ENCODE measurements at regions not wholly inside any gene's neighbourhood (a gene's known extent, or its start where the extent isn't known, plus 50 kb on each side); places are given as distances from the start of the nearest gene placed in this dataset.
"Not testable (repeated sequence)": the region's sequence is repeated elsewhere in the genome, so short reads cannot be mapped to it uniquely, and the experiment has no call there.

- Histone ChIP-seq H3K4me2 (ENCODE audit: low read depth, low read length, poor library complexity, severe bottlenecking) (no peak overlapping the region), H3K79me2 (ENCODE audit: low read length) (no peaks in the 10 kb centered on the region), H3K9ac (ENCODE audit: low read length) (no peak overlapping the region), H3K9me2 (replicated peaks; ENCODE audit: insufficient read depth, low read length) (no peaks in the 10 kb centered on the region), H3K27ac (ENCODE audit: low read length) (no peak overlapping the region), H3K4me3 (ENCODE audit: low read length) (no peak overlapping the region), H4K20me1 (ENCODE audit: insufficient read depth, low read depth, low read length) (no peaks in the 10 kb centered on the region), H3K9me3 (ENCODE audit: low read length) (peaks cover 5% of the 10 kb centered on the region; the same call in 1 of the 2 replicates), H3K27me3 (ENCODE audit: low read length) (no peaks in the 10 kb centered on the region), H3K36me3 (ENCODE audit: insufficient read depth, low read length) (no peaks in the 10 kb centered on the region), H3K4me1 (ENCODE audit: low read length) (no peaks in the 10 kb centered on the region), H2AFZ (ENCODE audit: low read length) (no peak overlapping the region)
- DNase-seq: no peak
Observed at GRCh38 chrX:137891431-137891830, 325.5 kb downstream of the ZIC3 start.

GRCh38 chrX:137896123-137896522, 330.2 kb downstream of the ZIC3 start:
- no peaks in the 10 kb centered on the region for H4K20me1 ChIP-seq (ENCODE audit: insufficient read depth, low read depth, low read length)
- no peaks in the 10 kb centered on the region for H3K79me2 ChIP-seq (ENCODE audit: low read length)
- no peaks in the 10 kb centered on the region for H3K36me3 ChIP-seq (ENCODE audit: insufficient read depth, low read length)
- H3K4me2 ChIP-seq (ENCODE audit: low read depth, low read length, poor library complexity, severe bottlenecking): no peak overlapping the region
- peaks cover 5% of the 10 kb centered on the region; the same call in 1 of the 2 replicates for H3K9me3 ChIP-seq (ENCODE audit: low read length)
- no peak overlapping the region for H2AFZ ChIP-seq (ENCODE audit: low read length)
- H3K4me1 ChIP-seq (ENCODE audit: low read length): no peaks in the 10 kb centered on the region
- no peak overlapping the region for H3K4me3 ChIP-seq (ENCODE audit: low read length)
- no peak for DNase-seq
- no peaks in the 10 kb centered on the region for H3K9me2 ChIP-seq (replicated peaks; ENCODE audit: insufficient read depth, low read length)
- H3K27me3 ChIP-seq (ENCODE audit: low read length): no peaks in the 10 kb centered on the region
- no peak overlapping the region for H3K9ac ChIP-seq (ENCODE audit: low read length)
- no peak overlapping the region for H3K27ac ChIP-seq (ENCODE audit: low read length)

DNA sequence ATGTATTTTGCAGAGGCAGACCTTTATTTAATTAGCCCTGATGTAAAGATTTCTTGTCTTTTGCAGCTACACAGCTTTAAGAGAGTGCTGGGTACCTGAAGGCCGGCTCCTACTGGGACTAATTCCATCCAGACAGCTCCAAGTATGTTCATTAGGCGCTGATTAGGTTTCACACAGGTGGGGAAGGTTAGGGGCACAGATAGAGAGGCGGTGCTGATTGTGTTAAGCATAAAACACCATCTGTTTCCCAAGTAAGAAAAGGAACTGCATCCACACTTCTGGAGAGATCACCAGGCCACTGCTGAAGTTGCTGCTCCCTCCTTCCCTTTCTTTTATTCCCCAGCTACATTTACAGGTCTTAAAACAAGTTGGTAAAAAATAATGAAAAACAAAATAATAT, 349.5 kb downstream of the ZIC3 start:
- no peaks in the 10 kb centered on the region for H3K79me2 ChIP-seq (ENCODE audit: low read length)
- DNase-seq: no peak
- H4K20me1 ChIP-seq (ENCODE audit: insufficient read depth, low read depth, low read length): no peaks in the 10 kb centered on the region
- no peak overlapping the region for H2AFZ ChIP-seq (ENCODE audit: low read length)
- H3K4me2 ChIP-seq (ENCODE audit: low read depth, low read length, poor library complexity, severe bottlenecking): no peak overlapping the region
- no peak overlapping the region for H3K9ac ChIP-seq (ENCODE audit: low read length)
- no peaks in the 10 kb centered on the region; the same call in 1 of the 2 replicates for H3K9me3 ChIP-seq (ENCODE audit: low read length)
- no peaks in the 10 kb centered on the region for H3K27me3 ChIP-seq (ENCODE audit: low read length)
- H3K27ac ChIP-seq (ENCODE audit: low read length): no peak overlapping the region
- no peaks in the 10 kb centered on the region for H3K4me1 ChIP-seq (ENCODE audit: low read length)
- H3K36me3 ChIP-seq (ENCODE audit: insufficient read depth, low read length): no peaks in the 10 kb centered on the region
- H3K9me2 ChIP-seq (replicated peaks; ENCODE audit: insufficient read depth, low read length): no peaks in the 10 kb centered on the region
- H3K4me3 ChIP-seq (ENCODE audit: low read length): no peak overlapping the region

GRCh38 chrX:137916090-137916746, 350.3 kb downstream of the ZIC3 start:
- no peaks in the 10 kb centered on the region for H3K79me2 ChIP-seq (ENCODE audit: low read length)
- H3K9me3 ChIP-seq (ENCODE audit: low read length): no peaks in the 10 kb centered on the region; the same call in 1 of the 2 replicates
- no peaks in the 10 kb centered on the region for H3K9me2 ChIP-seq (replicated peaks; ENCODE audit: insufficient read depth, low read length)
- H3K4me3 ChIP-seq (ENCODE audit: low read length): no peak overlapping the region
- H2AFZ ChIP-seq (ENCODE audit: low read length): no peak overlapping the region
- no peaks in the 10 kb centered on the region for H3K27me3 ChIP-seq (ENCODE audit: low read length)
- no peak overlapping the region for H3K4me2 ChIP-seq (ENCODE audit: low read depth, low read length, poor library complexity, severe bottlenecking)
- H3K9ac ChIP-seq (ENCODE audit: low read length): no peak overlapping the region
- DNase-seq: no peak
- no peaks in the 10 kb centered on the region for H3K4me1 ChIP-seq (ENCODE audit: low read length)
- H4K20me1 ChIP-seq (ENCODE audit: insufficient read depth, low read depth, low read length): no peaks in the 10 kb centered on the region
- no peak overlapping the region for H3K27ac ChIP-seq (ENCODE audit: low read length)
- no peaks in the 10 kb centered on the region for H3K36me3 ChIP-seq (ENCODE audit: insufficient read depth, low read length)

DNA sequence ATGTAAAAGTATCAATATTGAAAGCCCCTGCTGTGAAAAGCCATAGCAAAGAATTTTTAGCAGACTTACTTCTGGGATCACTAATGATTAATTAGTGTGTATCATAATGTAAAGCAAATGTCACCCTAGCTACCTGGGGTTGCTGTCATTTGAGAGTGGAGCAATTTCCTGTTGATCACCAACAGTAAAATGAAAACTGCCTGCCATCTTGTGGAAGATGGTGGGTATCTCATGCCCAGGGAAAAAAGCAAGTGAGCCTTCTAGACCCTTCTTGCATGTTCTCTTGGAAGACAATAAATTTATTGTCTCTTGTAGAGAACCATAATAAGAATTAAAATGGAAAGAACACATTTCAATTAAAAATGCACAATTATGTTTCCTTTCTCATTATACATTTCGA, 360.2 kb downstream of the ZIC3 start:
- no peaks in the 10 kb centered on the region for H3K9me2 ChIP-seq (replicated peaks; ENCODE audit: insufficient read depth, low read length)
- H2AFZ ChIP-seq (ENCODE audit: low read length): no peak overlapping the region
- H3K4me2 ChIP-seq (ENCODE audit: low read depth, low read length, poor library complexity, severe bottlenecking): no peak overlapping the region

GRCh38 chrX:137929951-137930350, 364.0 kb downstream of the ZIC3 start:
- Histone ChIP-seq H2AFZ (ENCODE audit: low read length) (no peak overlapping the region), H3K36me3 (ENCODE audit: insufficient read depth, low read length) (no peaks in the 10 kb centered on the region), H3K27me3 (ENCODE audit: low read length) (no peaks in the 10 kb centered on the region), H3K9me3 (ENCODE audit: low read length) (0 out of 2 replicates have a peak, but pooled peaks cover 5% of the 10 kb centered on the region), H3K9ac (ENCODE audit: low read length) (no peak overlapping the region), H3K4me3 (ENCODE audit: low read length) (no peak overlapping the region), H3K9me2 (replicated peaks; ENCODE audit: insufficient read depth, low read length) (no peaks in the 10 kb centered on the region), H3K4me1 (ENCODE audit: low read length) (no peaks in the 10 kb centered on the region), H3K4me2 (ENCODE audit: low read depth, low read length, poor library complexity, severe bottlenecking) (no peak overlapping the region), H3K79me2 (ENCODE audit: low read length) (no peaks in the 10 kb centered on the region), H4K20me1 (ENCODE audit: insufficient read depth, low read depth, low read length) (no peaks in the 10 kb centered on the region), H3K27ac (ENCODE audit: low read length) (no peak overlapping the region)
- no peak for DNase-seq

More for the DNA sequence above, 360.2 kb downstream of the ZIC3 start:
- no peaks in the 10 kb centered on the region for H3K9me3 ChIP-seq (ENCODE audit: low read length)
- H3K79me2 ChIP-seq (ENCODE audit: low read length): no peaks in the 10 kb centered on the region
- H3K27me3 ChIP-seq (ENCODE audit: low read length): no peaks in the 10 kb centered on the region
- H3K4me3 ChIP-seq (ENCODE audit: low read length): no peak overlapping the region
- DNase-seq: peak; percentile 53
- H3K27ac ChIP-seq (ENCODE audit: low read length): no peak overlapping the region
- H3K9ac ChIP-seq (ENCODE audit: low read length): no peak overlapping the region
- H4K20me1 ChIP-seq (ENCODE audit: insufficient read depth, low read depth, low read length): no peaks in the 10 kb centered on the region
- no peaks in the 10 kb centered on the region for H3K4me1 ChIP-seq (ENCODE audit: low read length)
- H3K36me3 ChIP-seq (ENCODE audit: insufficient read depth, low read length): no peaks in the 10 kb centered on the region

DNA sequence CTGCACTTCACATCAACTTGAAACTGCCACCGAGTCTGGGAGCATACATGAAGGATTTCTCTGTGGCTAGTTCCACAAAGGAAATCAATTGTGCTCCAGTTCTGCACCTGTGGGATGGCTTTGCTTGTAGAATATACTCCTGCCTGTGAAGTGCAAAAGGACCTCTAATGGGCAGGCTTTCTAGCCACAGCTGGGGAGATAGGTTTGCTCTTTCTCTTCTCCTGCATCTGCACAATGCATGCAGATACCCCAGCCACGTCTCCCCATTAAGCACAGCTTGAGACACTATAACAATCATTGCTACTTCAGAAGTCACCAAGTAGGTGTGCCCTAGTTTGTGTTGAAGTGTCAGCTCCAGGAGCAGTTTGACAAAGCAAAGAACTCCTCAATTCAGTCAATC, 364.6 kb downstream of the ZIC3 start:
- Histone ChIP-seq H2AFZ (ENCODE audit: low read length) (no peak overlapping the region), H3K4me2 (ENCODE audit: low read depth, low read length, poor library complexity, severe bottlenecking) (no peak overlapping the region), H3K9ac (ENCODE audit: low read length) (no peak overlapping the region), H4K20me1 (ENCODE audit: insufficient read depth, low read depth, low read length) (no peaks in the 10 kb centered on the region), H3K27ac (ENCODE audit: low read length) (no peak overlapping the region), H3K27me3 (ENCODE audit: low read length) (no peaks in the 10 kb centered on the region), H3K9me3 (ENCODE audit: low read length) (0 out of 2 replicates have a peak, but pooled peaks cover 5% of the 10 kb centered on the region), H3K4me3 (ENCODE audit: low read length) (no peak overlapping the region), H3K9me2 (replicated peaks; ENCODE audit: insufficient read depth, low read length) (no peaks in the 10 kb centered on the region), H3K36me3 (ENCODE audit: insufficient read depth, low read length) (no peaks in the 10 kb centered on the region), H3K79me2 (ENCODE audit: low read length) (no peaks in the 10 kb centered on the region), H3K4me1 (ENCODE audit: low read length) (no peaks in the 10 kb centered on the region)
- no peak for DNase-seq

- H3K4me2 ChIP-seq (ENCODE audit: low read depth, low read length, poor library complexity, severe bottlenecking); H3K4me3 ChIP-seq (ENCODE audit: low read length); H3K9me2 ChIP-seq (replicated peaks; ENCODE audit: insufficient read depth, low read length); H3K9me3 ChIP-seq (ENCODE audit: low read length); H3K27ac ChIP-seq (ENCODE audit: low read length); H3K27me3 ChIP-seq (ENCODE audit: low read length); H2AFZ ChIP-seq (ENCODE audit: low read length); H3K79me2 ChIP-seq (ENCODE audit: low read length); H3K9ac ChIP-seq (ENCODE audit: low read length); H3K4me1 ChIP-seq (ENCODE audit: low read length); H3K36me3 ChIP-seq (ENCODE audit: insufficient read depth, low read length); DNase-seq; H4K20me1 ChIP-seq (ENCODE audit: insufficient read depth, low read depth, low read length): not testable (repeated sequence)
Observed at GRCh38 chrX:137934214-137934613, 368.3 kb downstream of the ZIC3 start.

Data from Karpas-422 (cell line).